GM12874 (cell line): ENCODE measurements at regions not wholly inside any gene's neighbourhood (a gene's known extent, or its start where the extent isn't known, plus 50 kb on each side); places are given as distances from the start of the nearest gene placed in this dataset.

Source experiments
- CTCF ChIP-seq: IDR thresholded peaks from 2 replicates; pipeline ENCODE4 v1.5.1; 2011; ENCODE audit warnings: low read depth, mild to moderate bottlenecking, control low read depth, low read length, moderate library complexity; ENCODE audit not compliant: insufficient read depth

DNA sequence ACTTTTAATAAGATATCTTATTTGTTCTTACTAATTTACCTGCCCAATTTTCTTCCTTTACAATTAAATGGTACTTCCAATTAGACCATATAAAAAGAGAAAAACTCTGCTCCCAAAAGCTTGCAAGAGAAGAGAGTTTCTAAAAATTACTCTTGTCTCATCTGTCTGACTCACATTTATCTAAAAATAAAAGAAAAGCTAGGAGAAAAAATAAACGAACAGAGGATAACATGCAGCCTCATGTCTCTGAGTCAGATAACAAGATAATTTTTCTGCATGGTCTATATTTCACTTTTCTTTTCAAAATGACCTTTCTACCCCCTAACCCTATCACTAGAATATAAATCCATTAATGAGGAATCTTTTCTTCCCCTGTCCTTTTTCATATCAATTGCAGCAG, 127.2 kb upstream of the TCF21 start:
- no peak for TF ChIP-seq CTCF

- no peak for TF ChIP-seq CTCF
These were observed 124.7 kb upstream of the TCF21 start for GRCh38 chr6:133764008-133764753.

GRCh38 chr6:133764754-133765208, 124.1 kb upstream of the TCF21 start:
- no peak for TF ChIP-seq CTCF

GRCh38 chr6:133767357-133767970, 121.4 kb upstream of the TCF21 start:
- no peak for TF ChIP-seq CTCF

DNA sequence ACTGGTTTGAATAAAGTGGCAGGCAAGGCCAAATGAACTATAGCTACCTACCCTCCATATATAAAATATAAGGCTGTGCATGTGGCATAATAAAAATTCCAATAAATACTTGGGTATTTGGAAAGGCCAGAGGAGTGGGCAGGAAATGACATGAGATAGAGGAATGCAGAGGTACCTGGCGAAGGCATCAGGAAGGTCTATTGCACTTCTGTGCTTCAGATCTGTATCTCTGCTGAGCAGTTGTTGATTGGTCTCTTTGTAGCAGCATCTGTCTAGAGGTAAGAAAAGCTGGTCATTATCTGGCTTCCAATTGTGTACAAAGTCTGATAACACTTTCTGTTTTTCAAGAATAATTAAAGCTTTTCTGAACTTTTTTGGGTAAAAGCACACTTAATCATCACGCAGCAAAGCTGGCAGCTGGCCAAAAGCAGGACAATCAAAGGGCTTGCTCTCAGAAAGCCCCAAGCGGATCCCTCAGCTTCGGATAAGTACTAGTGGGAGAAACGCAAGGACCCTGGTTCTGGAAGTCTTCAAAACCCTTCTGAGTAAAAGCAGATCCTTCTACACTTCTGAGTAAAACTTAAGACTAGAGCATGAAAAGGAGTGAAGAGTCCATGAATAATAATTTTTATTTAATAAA, 120.1 kb upstream of the TCF21 start:
- TF ChIP-seq CTCF: no peak

DNA sequence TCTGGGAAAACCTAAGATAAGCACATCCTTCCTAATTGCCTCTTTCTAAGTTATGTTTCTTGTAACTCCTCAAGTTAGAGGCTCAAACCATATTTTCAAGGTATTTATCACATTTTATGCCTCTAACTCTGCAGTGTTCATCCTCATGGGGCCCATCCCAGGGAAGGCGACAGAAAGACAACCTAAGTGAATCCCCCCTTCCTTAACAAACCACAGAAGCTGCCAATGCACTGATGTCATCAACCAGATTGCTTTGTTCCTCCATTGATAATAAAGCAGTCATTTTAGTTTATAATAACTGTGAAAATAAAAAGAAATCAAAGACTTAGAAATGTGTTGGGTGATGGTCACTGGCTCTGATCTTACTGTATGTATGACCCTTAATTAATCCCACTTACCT, 119.5 kb upstream of the TCF21 start:
- TF ChIP-seq CTCF: no peak

DNA sequence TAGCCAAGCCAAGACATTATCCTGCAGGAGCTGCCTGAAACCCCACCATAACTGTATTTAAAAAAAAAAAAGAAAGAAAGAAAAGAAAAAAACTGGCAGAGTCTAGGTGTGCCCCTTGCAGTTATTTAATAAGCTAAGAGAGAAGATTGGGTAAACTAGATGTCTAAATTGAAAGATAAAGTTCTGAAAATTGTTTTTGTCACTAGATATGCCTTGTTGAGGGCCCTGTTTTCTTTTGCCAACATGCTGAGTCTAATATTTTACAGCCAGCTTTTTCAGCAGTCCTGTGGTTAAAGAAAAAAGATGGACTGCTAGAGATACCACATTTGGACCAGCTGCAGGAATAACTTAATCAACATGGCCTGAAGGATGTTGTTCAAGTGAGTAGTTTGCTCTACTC, 116.3 kb upstream of the TCF21 start:
- no peak for TF ChIP-seq CTCF
